Uterus (tissue), 3 donors: ENCODE measurements at regions not wholly inside any gene's neighbourhood (a gene's known extent, or its start where the extent isn't known, plus 50 kb on each side); places are given as distances from the start of the nearest gene placed in this dataset.

Experiments
- DNase-seq, 2 donors: peaks; one replicate each; pipeline ENCODE4 v3.0.0-alpha.2; 2019 to 2020
- H3K27ac ChIP-seq, 2 donors: fragments of 200-600 bp; sonication (generic); 1 replicate in 1 of 2; 2 replicates in 1 of 2; pipeline ENCODE4 v1.5.1; 2016 to 2018
- H3K27me3 ChIP-seq, 2 donors: fragments of 200-600 bp; sonication (generic); one replicate each; pipeline ENCODE4 v1.5.1; 2018 to 2019; ENCODE audit warnings: control low read depth in 1 of 2
- H3K36me3 ChIP-seq, 2 donors: fragments of 200-600 bp; sonication (generic); one replicate each; pipeline ENCODE4 v1.5.1; 2019; ENCODE audit warnings: control low read depth in 1 of 2
- H3K4me1 ChIP-seq, 2 donors: fragments of 200-600 bp; sonication (generic); one replicate each; pipeline ENCODE4 v1.5.1; 2018 to 2019; ENCODE audit warnings: control low read depth in 1 of 2
- H3K4me3 ChIP-seq, 2 donors: fragments of 200-600 bp; sonication (generic); 1 replicate in 1 of 2; 2 replicates in 1 of 2; pipeline ENCODE4 v1.5.1; 2018 to 2019; ENCODE audit warnings: mild to moderate bottlenecking in 1 of 2
- H3K9me3 ChIP-seq, 2 donors: fragments of 200-600 bp; sonication (generic); one replicate each; pipeline ENCODE4 v1.5.1; 2019; ENCODE audit warnings: control low read depth in 1 of 2
- CTCF ChIP-seq, 4 experiments: fragments of 200-600 bp in 2 of 4; fragments of 450-650 bp in 2 of 4; sonication (generic) in 2 of 4; IDR thresholded peaks; one replicate each; pipeline ENCODE4 v1.5.1; 2016 to 2019; ENCODE audit warnings: antibody characterized with exemption in 4 of 4, mild to moderate bottlenecking in 2 of 4, moderate library complexity in 1 of 4
- POLR2A ChIP-seq, 2 donors: fragments of 450-650 bp; IDR thresholded peaks; one replicate each; pipeline ENCODE4 v1.6.1; 2016; ENCODE audit warnings: antibody characterized with exemption in 2 of 2, mild to moderate bottlenecking in 1 of 2, moderate library complexity in 1 of 2
- intact Hi-C: fragments of 100-400 bp; cut with DNase I; formaldehyde crosslinking; loops from one replicate; pipeline ENCODE4 v1.15.1; 2023; ENCODE audit warnings: low total_unique reads
- donor health status: DM: yes; HTN: yes; CAD: no.

GRCh38 chr15:24748812-24749439 lies 73.4 kb downstream of the NPAP1 start:
- H3K4me1 ChIP-seq: no peaks in the 10 kb centered on the region
- H3K4me3 ChIP-seq: no peak overlapping the region
- TF ChIP-seq CTCF (IDR thresholded peaks at IDR 0.05): no peak
- no peak for TF ChIP-seq POLR2A (IDR thresholded peaks at IDR 0.05)
- H3K36me3 ChIP-seq: no peaks in the 10 kb centered on the region
- H3K27ac ChIP-seq: no peak overlapping the region
- H3K27me3 ChIP-seq: no peaks in the 10 kb centered on the region
- H3K9me3 ChIP-seq: no peaks in the 10 kb centered on the region
- intact Hi-C loops: no loop called here
- DNase-seq: no peak

- H3K4me1 ChIP-seq: no peaks in the 10 kb centered on the region
- no peaks in the 10 kb centered on the region for H3K27me3 ChIP-seq
- H3K9me3 ChIP-seq: no peaks in the 10 kb centered on the region
- H3K36me3 ChIP-seq: no peaks in the 10 kb centered on the region
- intact Hi-C loops: no loop called here
- TF ChIP-seq POLR2A (IDR thresholded peaks at IDR 0.05) (no peak), CTCF (IDR thresholded peaks at IDR 0.05) (no peak)
- no peak overlapping the region for H3K4me3 ChIP-seq
- no peak for DNase-seq
- H3K27ac ChIP-seq: no peak overlapping the region
Measured at GRCh38 chr15:24752354-24752753, 76.8 kb downstream of the NPAP1 start.

GRCh38 chr15:24756101-24756500 lies 80.5 kb downstream of the NPAP1 start:
- Histone ChIP-seq H3K4me3 (no peak overlapping the region), H3K27me3 (no peaks in the 10 kb centered on the region), H3K4me1 (no peaks in the 10 kb centered on the region), H3K9me3 (no peaks in the 10 kb centered on the region), H3K36me3 (no peaks in the 10 kb centered on the region), H3K27ac (no peak overlapping the region)
- TF ChIP-seq POLR2A (IDR thresholded peaks at IDR 0.05) (no peak), CTCF (IDR thresholded peaks at IDR 0.05) (no peak)
- DNase-seq: no peak
- intact Hi-C loops: no loop called here

GRCh38 chr15:24760066-24760465 lies 84.5 kb downstream of the NPAP1 start:
- intact Hi-C loops: no loop called here

More at GRCh38 chr15:24760066-24760465, 84.5 kb downstream of the NPAP1 start:
- TF ChIP-seq POLR2A (IDR thresholded peaks at IDR 0.05): no peak
- TF ChIP-seq CTCF (IDR thresholded peaks at IDR 0.05): no peak
- Histone ChIP-seq H3K4me3 (no peak overlapping the region), H3K36me3 (no peaks in the 10 kb centered on the region), H3K27me3 (no peaks in the 10 kb centered on the region), H3K4me1 (no peaks in the 10 kb centered on the region), H3K9me3 (no peaks in the 10 kb centered on the region), H3K27ac (no peak overlapping the region)
- no peak for DNase-seq
